ENCODE measurements at regions not wholly inside any gene's neighbourhood (a gene's known extent, or its start where the extent isn't known, plus 50 kb on each side); places are given as distances from the start of the nearest gene placed in this dataset.
A peak's percentile ranks its signal among the peaks of the same experiment; 100 is the strongest.

DNA sequence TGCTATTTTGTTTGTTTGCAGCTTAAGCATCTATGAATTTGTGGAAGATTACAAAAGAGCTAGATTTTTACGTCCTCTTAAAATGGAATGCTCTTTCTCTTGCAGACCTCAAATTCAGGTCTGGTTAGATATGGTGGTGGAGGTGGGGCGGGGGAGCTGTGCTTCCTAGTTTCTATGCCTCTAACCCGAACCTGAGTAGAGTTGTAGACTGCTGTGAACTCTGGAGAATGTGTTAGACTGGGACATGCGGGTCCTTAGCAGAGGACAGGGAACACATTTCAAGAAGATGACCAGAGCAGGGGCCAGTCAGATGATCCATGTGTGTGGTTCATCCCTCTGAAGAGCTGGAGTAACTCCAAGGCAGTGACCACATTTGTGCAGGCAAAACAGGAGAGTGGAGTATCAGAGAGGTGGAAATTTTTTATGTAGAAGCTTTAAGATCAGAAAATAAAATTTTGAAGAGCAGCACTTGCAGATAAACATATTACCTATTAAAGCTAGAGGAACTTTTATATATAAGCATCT, 154.9 kb downstream of the FAM174A start:
- no peaks in the 10 kb centered on the region for H3K27me3 Mint-ChIP-seq
- no peak for DNase-seq (ENCODE audit: extremely low spot score, unreplicated experiment)
- peaks cover 3% of the 10 kb centered on the region for H3K4me1 Mint-ChIP-seq (ENCODE audit: unreplicated experiment)
- TF ChIP-seq, protein P1, sequence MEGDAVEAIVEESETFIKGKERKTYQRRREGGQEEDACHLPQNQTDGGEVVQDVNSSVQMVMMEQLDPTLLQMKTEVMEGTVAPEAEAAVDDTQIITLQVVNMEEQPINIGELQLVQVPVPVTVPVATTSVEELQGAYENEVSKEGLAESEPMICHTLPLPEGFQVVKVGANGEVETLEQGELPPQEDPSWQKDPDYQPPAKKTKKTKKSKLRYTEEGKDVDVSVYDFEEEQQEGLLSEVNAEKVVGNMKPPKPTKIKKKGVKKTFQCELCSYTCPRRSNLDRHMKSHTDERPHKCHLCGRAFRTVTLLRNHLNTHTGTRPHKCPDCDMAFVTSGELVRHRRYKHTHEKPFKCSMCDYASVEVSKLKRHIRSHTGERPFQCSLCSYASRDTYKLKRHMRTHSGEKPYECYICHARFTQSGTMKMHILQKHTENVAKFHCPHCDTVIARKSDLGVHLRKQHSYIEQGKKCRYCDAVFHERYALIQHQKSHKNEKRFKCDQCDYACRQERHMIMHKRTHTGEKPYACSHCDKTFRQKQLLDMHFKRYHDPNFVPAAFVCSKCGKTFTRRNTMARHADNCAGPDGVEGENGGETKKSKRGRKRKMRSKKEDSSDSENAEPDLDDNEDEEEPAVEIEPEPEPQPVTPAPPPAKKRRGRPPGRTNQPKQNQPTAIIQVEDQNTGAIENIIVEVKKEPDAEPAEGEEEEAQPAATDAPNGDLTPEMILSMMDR (conservative IDR thresholded peaks at IDR 0.05): no peak
- no peaks in the 10 kb centered on the region for H3K9me3 Mint-ChIP-seq
- no peak overlapping the region for H3K4me3 Mint-ChIP-seq
- no peaks in the 10 kb centered on the region for H3K36me3 Mint-ChIP-seq
- no peak overlapping the region for H3K27ac Mint-ChIP-seq

DNA sequence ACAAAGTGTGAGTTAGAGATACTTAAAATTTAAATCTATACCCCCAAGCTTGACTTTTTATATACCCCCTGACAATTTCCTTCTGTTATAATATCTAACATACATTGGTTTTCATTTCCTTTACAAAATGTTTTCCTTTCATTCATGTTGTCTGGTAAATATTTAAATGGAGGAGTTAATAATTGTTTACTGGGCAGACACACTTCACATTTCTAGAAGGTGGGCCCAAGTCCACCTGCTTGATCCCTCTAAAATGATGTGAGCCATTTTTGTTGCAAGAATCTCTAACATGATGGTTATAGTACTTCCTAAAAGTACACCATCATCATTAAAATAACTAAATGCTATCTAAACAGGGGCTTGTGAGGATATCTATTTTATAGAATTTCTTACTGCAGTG, 155.9 kb downstream of the FAM174A start:
- Mint-ChIP-seq H3K9me3 (no peaks in the 10 kb centered on the region), H3K27ac (no peak overlapping the region), H3K27me3 (no peaks in the 10 kb centered on the region), H3K4me3 (no peak overlapping the region), H3K4me1 (ENCODE audit: unreplicated experiment) (peaks cover 3% of the 10 kb centered on the region), H3K36me3 (no peaks in the 10 kb centered on the region)
- TF ChIP-seq, protein P1 (conservative IDR thresholded peaks at IDR 0.05): no peak
- DNase-seq (ENCODE audit: extremely low spot score, unreplicated experiment): no peak

DNA sequence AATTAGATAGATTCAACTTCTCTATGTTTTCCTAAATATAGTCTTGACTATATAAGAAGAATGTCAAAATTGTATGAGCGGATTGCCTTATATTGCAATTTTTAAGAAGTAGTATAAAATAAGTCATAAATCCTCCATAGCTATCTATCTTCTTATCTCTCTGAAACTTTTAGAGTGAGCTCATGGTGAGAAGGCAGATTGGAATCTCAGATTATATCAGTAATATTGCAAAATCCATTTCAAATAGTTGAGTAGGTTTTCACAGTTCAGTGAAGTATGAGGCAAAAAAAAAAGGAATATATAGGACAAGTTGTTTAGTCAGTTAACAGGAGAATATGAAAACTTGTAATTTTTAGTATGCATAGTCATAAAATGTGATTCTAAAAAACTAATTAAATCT, 156.4 kb downstream of the FAM174A start:
- H3K9me3 Mint-ChIP-seq: no peaks in the 10 kb centered on the region
- no peaks in the 10 kb centered on the region for H3K36me3 Mint-ChIP-seq
- no peak overlapping the region for H3K27ac Mint-ChIP-seq
- H3K4me1 Mint-ChIP-seq (ENCODE audit: unreplicated experiment): peaks cover 3% of the 10 kb centered on the region
- no peak overlapping the region for H3K4me3 Mint-ChIP-seq
- TF ChIP-seq, protein P1 (conservative IDR thresholded peaks at IDR 0.05): no peak
- H3K27me3 Mint-ChIP-seq: no peaks in the 10 kb centered on the region
- no peak for DNase-seq (ENCODE audit: extremely low spot score, unreplicated experiment)

DNA sequence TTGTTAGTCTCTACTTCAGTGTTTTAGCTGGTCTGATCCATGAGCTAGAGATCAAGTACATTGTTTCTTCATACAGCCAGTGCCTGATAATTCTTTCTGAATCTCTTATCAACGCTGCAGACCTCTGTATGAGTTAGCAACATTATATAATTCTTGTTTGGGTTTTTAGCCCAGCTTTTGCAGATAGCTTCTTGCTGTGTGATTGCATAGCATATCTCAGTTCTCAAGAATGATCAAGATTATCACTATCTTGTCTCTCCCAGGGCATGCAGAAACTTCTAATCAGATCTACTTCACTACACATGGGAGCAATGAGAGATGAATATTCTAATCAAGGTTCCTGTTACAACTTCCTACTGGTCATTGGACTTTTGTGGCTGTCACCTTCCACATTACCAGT, 158.3 kb downstream of the FAM174A start:
- TF ChIP-seq, protein P1 (conservative IDR thresholded peaks at IDR 0.05): no peak
- no peak for DNase-seq (ENCODE audit: extremely low spot score, unreplicated experiment)
- H3K4me3 Mint-ChIP-seq: no peak overlapping the region
- no peaks in the 10 kb centered on the region for H3K4me1 Mint-ChIP-seq (ENCODE audit: unreplicated experiment)
- no peak overlapping the region for H3K27ac Mint-ChIP-seq
- H3K9me3 Mint-ChIP-seq: no peaks in the 10 kb centered on the region
- H3K27me3 Mint-ChIP-seq: no peaks in the 10 kb centered on the region
- H3K36me3 Mint-ChIP-seq: no peaks in the 10 kb centered on the region

DNA sequence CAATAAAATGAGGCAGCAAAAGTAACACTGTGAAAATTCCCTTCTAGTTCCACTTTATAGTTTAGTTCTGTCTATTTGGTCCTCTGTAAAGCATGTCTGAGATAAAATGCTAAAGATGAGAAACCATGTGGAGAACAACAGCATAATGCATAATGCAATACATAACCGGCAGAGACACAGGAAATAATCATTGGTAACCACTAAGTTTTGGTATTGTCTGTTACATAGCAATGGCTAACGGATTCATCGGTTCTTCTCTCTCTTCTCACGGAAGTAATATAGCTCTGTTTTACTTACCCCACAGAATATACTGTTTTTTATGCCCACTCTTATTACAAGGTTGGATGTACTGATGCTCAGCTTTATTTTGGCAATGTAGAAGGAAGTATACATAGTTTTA, 158.9 kb downstream of the FAM174A start:
- no peak for DNase-seq (ENCODE audit: extremely low spot score, unreplicated experiment)
- Mint-ChIP-seq H3K27ac (no peak overlapping the region), H3K4me1 (ENCODE audit: unreplicated experiment) (no peaks in the 10 kb centered on the region), H3K4me3 (no peak overlapping the region), H3K9me3 (no peaks in the 10 kb centered on the region), H3K36me3 (no peaks in the 10 kb centered on the region), H3K27me3 (no peaks in the 10 kb centered on the region)
- TF ChIP-seq, protein P1 (conservative IDR thresholded peaks at IDR 0.05): no peak

DNA sequence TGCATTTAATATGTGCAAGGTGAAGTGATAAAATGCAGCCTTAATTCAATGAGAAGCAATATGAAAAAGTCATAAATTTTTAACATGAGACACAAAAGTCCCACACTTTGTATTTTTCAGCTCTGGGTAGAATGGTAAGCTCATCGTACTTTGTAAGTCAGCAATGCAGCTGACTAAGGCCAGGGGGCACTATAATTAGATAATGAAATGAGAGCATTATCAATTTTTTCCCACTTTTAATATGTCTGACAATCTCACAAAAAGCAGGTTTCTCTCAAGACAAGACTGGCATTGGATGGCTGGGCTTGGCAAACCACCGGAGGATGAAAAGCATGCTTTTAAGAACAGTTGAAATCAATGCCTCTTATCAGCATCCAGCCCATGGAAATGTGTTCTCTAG, 162.8 kb downstream of the FAM174A start:
- TF ChIP-seq, protein P1 (conservative IDR thresholded peaks at IDR 0.05): peak; percentile 62
- DNase-seq (ENCODE audit: extremely low spot score, unreplicated experiment): no peak
- no peaks in the 10 kb centered on the region for H3K9me3 Mint-ChIP-seq
- no peak overlapping the region for H3K4me3 Mint-ChIP-seq
- no peaks in the 10 kb centered on the region for H3K4me1 Mint-ChIP-seq (ENCODE audit: unreplicated experiment)
- H3K27ac Mint-ChIP-seq: no peak overlapping the region
- no peaks in the 10 kb centered on the region for H3K27me3 Mint-ChIP-seq
- no peaks in the 10 kb centered on the region for H3K36me3 Mint-ChIP-seq

All from type B pancreatic cell (in vitro differentiated cells).